Adrenal gland (tissue), 5 donors: ENCODE measurements at regions not wholly inside any gene's neighbourhood (a gene's known extent, or its start where the extent isn't known, plus 50 kb on each side); places are given as distances from the start of the nearest gene placed in this dataset.

ENCODE experiments used
- CTCF ChIP-seq, 6 experiments: fragments of 450-650 bp in 4 of 6; fragments of 200-600 bp in 2 of 6; sonication (generic) in 1 of 6; IDR thresholded peaks; 1 replicate in 5 of 6; 2 replicates in 1 of 6; pipeline versions ENCODE4 v1.5.1 to v1.8.0; 2016 to 2021; ENCODE audit warnings: antibody characterized with exemption in 6 of 6, mild to moderate bottlenecking in 2 of 6, moderate library complexity in 1 of 6
- POLR2A ChIP-seq, 2 donors: fragments of 450-650 bp; IDR thresholded peaks; one replicate each; pipeline ENCODE4 v1.6.1; 2017; ENCODE audit warnings: antibody characterized with exemption in 2 of 2, mild to moderate bottlenecking in 2 of 2, moderate library complexity in 1 of 2
- donor health status: DM: no; HTN: no; CAD: no.

GRCh38 chr5:51881901-51882300, 498.7 kb downstream of the ISL1 start:
- no peak for TF ChIP-seq CTCF (IDR thresholded peaks at IDR 0.05)
- TF ChIP-seq POLR2A (IDR thresholded peaks at IDR 0.05), result no peak
